Left colon (tissue), 2 donors: ENCODE measurements at regions not wholly inside any gene's neighbourhood (a gene's known extent, or its start where the extent isn't known, plus 50 kb on each side); places are given as distances from the start of the nearest gene placed in this dataset.

Experiments
- ATAC-seq: fragments of 200-7000 bp; cut with Tn5 transposase; one replicate; pipeline ENCODE4 v1.9.1; 2020; ENCODE audit warnings: mild to moderate bottlenecking, moderate library complexity
- DNase-seq, 2 donors: peaks; one replicate each; pipeline ENCODE4 v3.0.0-alpha.2; 2020
- intact Hi-C, 2 donors: fragments of 100-400 bp; cut with DNase I in 1 of 2; cut with micrococcal nuclease in 1 of 2; formaldehyde crosslinking; loops; one replicate each; pipeline versions ENCODE4 v1.11.2 to v1.14.0; 2022; cut with DNase I, micrococcal nuclease
- donor health status: DM: no; HTN: no; CAD: no.
- donor health status: DM: yes; HTN: yes; CAD: no.

GRCh38 chr7:31398815-31399214 is 58.3 kb upstream of the NEUROD6 start:
- no peak for ATAC-seq
- intact Hi-C loops = no loop called here
- no peak for DNase-seq

DNA sequence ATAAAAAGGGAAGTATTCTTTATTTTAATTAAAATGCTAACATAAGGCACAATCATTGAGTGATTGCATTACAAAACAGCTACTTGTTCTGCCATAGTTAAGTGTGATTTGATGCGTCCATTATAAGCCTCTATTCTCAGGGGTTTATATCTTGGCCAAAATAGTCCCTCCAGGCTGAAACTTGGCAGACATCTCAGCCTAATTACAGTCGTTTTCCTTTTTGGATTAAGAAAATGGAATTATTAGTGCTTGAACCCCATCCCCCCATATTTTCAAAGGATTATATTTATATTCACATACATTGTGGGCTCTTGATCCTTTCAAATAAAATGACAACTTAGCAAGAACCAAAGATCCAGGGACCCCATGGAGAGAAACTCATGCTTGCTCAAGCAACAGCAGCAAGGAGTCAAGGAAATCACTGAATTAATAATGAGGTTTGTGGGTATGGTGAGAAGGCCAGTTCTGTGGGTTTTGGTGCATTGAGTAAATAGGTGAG is 66.7 kb upstream of the NEUROD6 start:
- intact Hi-C loops = no loop called here
- ATAC-seq (no peak), DNase-seq (no peak)

DNA sequence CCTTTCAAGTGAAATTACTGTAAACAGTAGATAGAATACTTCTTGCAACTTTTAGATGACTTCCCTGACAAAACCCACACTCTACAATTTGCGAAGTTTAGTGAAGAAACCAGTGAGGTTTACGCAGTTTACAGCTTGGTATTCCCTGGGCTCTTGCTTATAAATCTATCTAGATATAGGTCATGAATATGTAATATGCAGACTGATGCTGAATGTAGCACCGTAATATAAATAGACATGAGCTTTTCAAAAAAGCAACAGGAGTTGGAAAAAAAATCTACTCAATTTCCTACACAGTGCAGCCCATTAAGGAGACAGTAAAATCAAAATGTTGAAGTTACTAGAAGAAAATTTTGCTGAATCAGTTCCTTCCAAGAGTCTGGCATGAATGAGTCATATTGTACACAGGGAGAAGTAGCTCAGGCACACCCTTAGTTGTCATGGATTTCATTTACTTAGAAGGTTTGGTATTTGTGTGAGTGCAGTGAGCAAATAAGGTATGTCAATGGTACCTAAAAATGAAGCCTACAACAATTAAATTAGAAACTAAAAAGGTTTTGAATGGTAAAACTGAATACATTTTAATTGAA is 67.7 kb upstream of the NEUROD6 start:
- peak; percentile 100 for ATAC-seq
- no peak for DNase-seq
- intact Hi-C loops = no loop called here

DNA sequence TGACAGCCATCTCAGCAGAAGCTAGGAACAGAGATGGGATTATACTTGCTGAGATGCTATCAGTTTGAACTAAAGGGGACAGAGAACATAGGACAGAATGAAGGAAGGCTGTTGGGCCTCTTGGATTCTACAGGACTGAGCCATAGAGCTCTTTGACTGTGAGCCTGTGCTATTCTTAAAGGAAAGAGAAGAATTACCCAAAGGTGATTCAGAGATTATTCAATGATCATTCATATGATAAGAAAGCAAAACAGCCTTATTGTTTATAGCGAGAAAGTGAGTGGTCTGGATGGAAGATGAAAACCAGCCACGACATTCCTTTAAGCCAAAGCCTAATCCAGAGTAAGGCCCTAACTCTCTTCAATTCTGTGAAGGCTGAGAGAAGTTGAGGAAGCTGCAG is 69.7 kb upstream of the NEUROD6 start:
- ATAC-seq (no peak), DNase-seq (no peak)
- intact Hi-C loops = no loop called here

GRCh38 chr7:31411416-31411815 is 70.9 kb upstream of the NEUROD6 start:
- DNase-seq (no peak), ATAC-seq (no peak)
- intact Hi-C loops = no loop called here

DNA sequence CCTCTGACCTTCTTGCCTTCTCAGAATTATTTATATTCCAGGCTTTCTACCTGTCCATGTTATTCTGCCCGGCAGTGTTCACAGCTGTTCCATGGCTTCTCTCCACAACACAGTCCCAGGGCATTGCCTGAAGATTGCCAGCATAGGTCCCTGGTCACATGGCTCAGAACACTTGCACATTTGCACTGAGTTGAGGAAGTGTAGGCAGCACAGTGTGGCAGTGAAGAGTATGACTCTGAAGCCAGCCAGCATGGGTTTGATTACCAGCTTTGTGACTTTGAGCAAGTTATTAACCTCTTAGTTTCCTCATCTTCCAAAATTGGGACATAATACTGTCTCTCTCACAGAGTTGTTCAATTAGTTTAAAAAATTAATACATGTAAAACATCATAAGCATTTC is 73.2 kb upstream of the NEUROD6 start:
- intact Hi-C loops = no loop called here
- ATAC-seq = no peak
- DNase-seq = no peak

DNA sequence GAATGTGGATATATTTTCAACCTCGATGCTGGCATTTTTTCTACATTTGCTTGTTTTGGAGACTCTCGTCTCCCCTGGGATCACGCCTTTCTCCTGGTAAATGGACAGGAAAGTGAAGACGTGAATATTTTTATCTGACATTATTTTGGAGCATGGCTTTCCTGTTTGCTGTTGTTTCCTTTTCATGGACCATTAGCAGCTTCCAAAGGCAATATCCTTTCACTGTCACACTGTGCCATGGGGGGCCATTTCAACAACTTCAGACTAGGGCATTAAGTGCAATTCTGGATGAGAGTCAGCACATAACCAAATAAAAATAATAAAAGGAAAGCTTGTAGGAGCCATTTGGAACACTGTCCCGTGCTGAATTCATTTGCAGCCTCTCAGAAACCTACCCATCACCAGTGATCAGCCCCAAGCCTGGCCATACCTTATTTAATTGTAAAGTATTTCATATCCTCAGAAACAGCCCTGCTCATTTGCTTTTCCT is 75.9 kb upstream of the NEUROD6 start:
- ATAC-seq = no peak
- no peak for DNase-seq
- intact Hi-C loops = no loop called here

GRCh38 chr7:31418928-31419327 is 78.4 kb upstream of the NEUROD6 start:
- no peak for ATAC-seq
- intact Hi-C loops = no loop called here
- no peak for DNase-seq

DNA sequence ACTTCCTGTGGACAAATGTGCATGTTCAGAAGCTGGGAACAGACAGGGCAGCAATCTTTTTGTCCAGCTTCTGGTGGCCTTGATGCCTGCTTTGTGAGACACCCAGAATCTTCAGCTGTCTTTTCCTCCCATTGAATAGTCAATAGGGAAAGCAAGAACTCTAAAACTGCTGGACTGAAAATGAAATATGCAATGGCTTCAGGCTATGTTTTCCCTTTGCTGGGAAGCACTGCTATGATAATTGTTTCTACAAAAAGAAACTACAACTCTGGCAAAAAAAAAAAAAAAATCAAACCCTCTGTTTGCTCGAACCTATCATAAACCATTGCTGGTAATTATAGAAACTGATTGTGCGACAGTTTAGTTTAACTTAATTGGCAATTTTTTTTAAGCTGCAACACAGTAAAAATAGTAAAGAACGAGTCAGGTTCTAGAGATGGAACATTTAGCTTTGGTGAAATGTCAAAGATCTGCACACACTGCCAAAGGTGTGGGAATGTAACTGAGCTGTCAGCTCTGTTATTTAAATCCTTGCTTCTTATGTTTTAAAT is 79.1 kb upstream of the NEUROD6 start:
- DNase-seq (no peak), ATAC-seq (no peak)
- intact Hi-C loops = no loop called here

DNA sequence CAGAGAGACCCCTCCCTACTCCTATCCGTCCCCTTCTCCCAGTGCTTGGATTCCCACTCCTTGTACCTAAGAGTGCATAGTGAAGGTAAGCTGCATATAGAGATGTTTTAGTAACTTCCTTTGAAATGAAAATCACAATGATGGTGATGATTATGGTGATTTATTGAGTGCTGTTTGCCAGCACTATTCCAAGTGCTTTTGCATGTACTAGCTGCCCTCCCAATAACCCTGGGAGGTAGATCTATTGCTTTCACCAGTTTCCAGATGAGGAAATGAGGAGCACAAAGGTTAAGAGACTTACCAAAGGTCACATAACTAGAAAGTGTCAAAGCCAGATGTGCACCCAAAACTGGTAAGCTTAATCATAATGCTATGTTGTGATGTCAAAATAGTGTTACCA is 80.4 kb upstream of the NEUROD6 start:
- ATAC-seq (no peak), DNase-seq (no peak)
- intact Hi-C loops = no loop called here

DNA sequence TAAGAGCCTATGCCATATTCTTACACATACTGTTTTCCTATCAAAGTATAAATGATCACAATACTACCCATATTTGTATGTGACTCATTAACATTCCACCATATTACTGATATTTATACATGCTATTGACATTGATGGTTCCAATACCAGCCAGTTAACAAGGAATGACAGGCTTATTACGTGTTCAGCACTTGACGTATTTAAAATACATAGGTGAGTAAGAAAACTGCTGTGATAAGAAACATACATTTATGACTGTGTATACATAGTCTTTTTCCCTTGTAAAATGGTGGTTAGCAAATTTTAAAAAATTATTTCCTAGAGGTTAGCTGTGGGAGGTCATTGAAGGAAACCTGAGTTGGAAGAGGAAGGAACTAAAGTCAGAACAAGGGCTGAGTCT is 81.1 kb upstream of the NEUROD6 start:
- intact Hi-C loops = no loop called here
- ATAC-seq (no peak), DNase-seq (no peak)

GRCh38 chr7:31423994-31424393 is 83.5 kb upstream of the NEUROD6 start:
- ATAC-seq (no peak), DNase-seq (no peak)
- intact Hi-C loops = no loop called here

- ATAC-seq = no peak
- no peak for DNase-seq
- intact Hi-C loops = no loop called here
Observed at GRCh38 chr7:31432176-31432575, 81.7 kb upstream of the ITPRID1 start.

DNA sequence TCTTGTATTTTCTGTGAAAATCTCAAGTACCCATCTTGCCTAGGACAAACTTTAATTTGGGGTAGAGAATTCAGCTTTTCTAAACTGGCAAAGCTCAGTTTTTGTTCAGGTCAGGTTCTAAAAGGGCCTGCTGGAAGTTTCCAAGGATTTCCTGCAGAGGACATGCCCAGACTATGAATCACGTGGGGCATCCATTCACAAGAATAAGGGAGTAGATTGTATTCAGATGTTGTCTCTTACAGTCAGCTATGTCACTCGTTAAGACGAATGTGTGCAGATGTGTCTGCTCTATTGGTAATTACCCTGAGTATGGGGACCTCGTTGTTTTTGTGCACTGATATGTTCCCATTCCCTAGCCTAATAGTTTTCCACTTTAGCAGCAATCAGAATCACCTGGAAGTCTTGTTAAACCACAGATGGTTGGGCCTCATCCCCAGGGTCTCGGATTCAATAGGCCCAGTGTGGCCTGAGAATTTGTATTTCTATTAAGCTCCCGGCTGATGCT is 81.0 kb upstream of the ITPRID1 start:
- intact Hi-C loops = no loop called here
- ATAC-seq (no peak), DNase-seq (no peak)

DNA sequence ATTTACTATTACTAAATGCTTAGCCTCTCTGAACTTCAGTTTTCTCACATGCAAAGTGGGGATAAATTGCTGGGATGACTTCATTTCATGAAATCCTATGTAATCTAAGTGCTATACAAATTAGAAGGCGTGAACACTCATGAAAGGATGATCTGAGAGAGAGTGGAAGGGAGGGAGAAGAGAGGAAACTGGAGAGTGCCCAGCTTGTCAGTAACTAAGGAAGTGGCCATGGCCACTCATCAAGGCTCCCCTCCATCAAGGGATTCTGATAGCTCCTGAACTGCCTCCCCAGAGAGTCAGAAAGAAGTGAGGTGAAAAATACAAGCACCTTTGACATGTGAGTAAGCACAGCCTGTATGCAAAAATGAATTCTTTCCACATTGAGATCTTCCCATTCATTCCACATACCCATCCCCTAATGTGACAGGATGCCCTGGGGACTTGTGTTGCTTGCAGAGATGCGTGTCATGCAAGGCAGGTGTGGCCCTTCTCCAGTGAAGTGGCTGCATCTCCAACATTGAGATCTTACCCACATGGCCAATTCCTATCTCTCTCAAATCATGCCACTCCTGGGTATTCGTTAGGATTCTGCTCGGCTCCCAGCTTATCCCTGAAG is 76.5 kb upstream of the ITPRID1 start:
- ATAC-seq = no peak
- DNase-seq = no peak
- intact Hi-C loops = no loop called here

GRCh38 chr7:31439165-31439564 is 74.7 kb upstream of the ITPRID1 start:
- ATAC-seq (no peak), DNase-seq (no peak)
- intact Hi-C loops = no loop called here

DNA sequence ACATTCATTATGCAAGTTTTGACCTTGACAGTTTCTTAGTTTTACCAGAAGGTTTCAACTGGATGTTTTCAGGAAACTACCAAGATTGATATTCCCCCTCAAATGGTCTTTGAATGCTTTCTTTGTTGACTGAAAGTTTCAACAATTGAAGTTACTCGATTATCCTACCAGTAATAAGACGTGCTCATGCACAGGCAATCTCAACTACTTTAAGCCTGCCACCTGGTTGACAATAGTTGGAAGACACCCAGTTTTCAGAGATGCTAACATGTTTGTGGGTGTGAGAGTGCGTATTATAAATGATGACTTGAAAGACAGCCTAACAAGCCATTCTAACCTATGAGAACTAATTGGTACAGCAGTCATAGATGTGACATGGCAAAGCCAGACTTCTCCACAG is 73.4 kb upstream of the ITPRID1 start:
- DNase-seq = no peak
- intact Hi-C loops = loop anchor here in 1 of 2 donors (5.0 to 10.0 kb wide), 2 partner anchors 194 to 297 kb away; no protein-coding TSS in a partner anchor
- ATAC-seq = no peak

DNA sequence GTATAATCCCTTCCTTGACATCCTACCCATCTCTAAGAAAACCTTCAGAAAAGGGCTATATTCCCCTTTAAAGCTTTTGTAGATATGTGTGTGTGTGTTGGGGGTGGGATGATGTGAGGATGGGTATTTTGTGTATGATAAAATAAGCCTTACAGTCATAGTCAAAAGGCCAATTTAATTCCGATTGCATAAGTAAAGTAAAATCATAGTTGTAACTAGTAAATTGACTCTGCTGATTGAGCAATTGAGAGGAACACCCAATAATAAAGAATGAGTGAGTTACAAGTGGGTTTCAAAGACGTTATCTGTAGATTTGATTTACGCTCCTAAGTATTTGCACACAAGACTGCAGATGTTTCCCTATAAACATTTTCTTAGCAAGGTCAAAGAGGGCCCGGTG is 71.3 kb upstream of the ITPRID1 start:
- DNase-seq (no peak), ATAC-seq (no peak)
- intact Hi-C loops = loop anchor here in 1 of 2 donors (5.0 to 10.0 kb wide), 2 partner anchors 192 to 295 kb away; no protein-coding TSS in a partner anchor

DNA sequence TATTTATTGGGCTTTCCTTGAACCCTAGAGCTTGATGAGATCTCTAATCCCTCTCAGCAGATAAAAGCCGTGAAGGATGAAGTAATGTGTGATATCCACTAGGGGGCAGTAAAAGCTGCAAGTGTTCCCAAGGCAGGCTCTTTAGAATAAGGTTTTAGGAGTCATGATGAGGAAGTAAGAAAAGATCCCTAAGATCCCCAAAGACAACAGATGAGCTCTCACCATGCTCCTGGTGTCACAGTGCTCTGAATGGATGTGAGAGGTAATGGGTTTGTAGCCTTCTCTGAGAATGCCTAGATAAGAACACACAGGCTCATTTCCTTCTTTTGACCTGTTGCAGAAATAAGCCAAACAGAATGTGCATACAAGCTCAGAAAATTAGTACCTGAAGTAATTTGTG is 70.4 kb upstream of the ITPRID1 start:
- no peak for DNase-seq
- peak; percentile 92 for ATAC-seq
- intact Hi-C loops = loop anchor here in 1 of 2 donors (5.0 to 10.0 kb wide), 2 partner anchors 191 to 294 kb away; no protein-coding TSS in a partner anchor

DNA sequence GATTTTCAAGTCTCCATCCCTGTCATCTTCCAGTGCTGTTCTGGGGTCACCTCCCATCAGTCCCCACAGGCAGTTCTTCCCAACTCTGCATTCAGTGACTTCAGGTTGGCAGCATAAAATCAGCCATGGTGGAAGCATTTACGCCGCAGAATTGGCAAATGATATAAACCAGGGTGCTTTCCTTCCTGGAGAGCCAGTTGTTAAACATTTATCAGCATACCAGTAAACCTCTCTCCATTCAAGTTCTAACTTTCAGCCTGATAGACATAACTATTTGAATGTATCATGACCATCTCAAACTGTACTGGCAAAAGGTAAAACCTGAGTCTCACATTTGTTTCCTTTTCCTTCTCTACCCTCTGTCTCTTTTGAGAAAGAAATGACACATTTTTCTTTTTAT is 69.7 kb upstream of the ITPRID1 start:
- DNase-seq = no peak
- ATAC-seq = peak; percentile 64
- intact Hi-C loops = loop anchor here in 1 of 2 donors (5.0 to 10.0 kb wide), 2 partner anchors 191 to 293 kb away; no protein-coding TSS in a partner anchor
